CD4-positive, CD25-positive, alpha-beta regulatory T cell (primary cell): ENCODE measurements at regions not wholly inside any gene's neighbourhood (a gene's known extent, or its start where the extent isn't known, plus 50 kb on each side); places are given as distances from the start of the nearest gene placed in this dataset.

ENCODE experiments used
- ATAC-seq, 2 donors: fragments of 150-1000 bp; cut with Tn5 transposase; one replicate each; pipeline ENCODE4 v1.10.0; 2021; ENCODE audit warnings: low read depth in 2 of 2, moderate number of reproducible peaks in 2 of 2, moderate library complexity in 1 of 2
- DNase-seq, 3 donors: peaks; one replicate each; pipeline versions ENCODE4 v3.0.0 to v3.0.0-alpha.2; 2012 to 2022; ENCODE audit warnings: mixed read lengths in 1 of 3
- H3K27ac ChIP-seq: one replicate; pipeline ENCODE4 v1.7.0; 2013; ENCODE audit warnings: mild to moderate bottlenecking, low read length; ENCODE audit not compliant: insufficient read depth, poor library complexity, severe bottlenecking
- H3K27me3 ChIP-seq: one replicate; pipeline ENCODE4 v1.7.0; 2013; ENCODE audit warnings: low read length; ENCODE audit not compliant: control insufficient read depth, insufficient read depth
- H3K36me3 ChIP-seq: one replicate; pipeline ENCODE4 v1.7.0; 2013; ENCODE audit warnings: mild to moderate bottlenecking, low read length, moderate library complexity; ENCODE audit not compliant: control insufficient read depth, insufficient read depth
- H3K4me1 ChIP-seq: 2 replicates; pipeline ENCODE4 v1.7.0; 2013; ENCODE audit warnings: mild to moderate bottlenecking, low read length; ENCODE audit not compliant: insufficient read depth, control insufficient read depth, poor library complexity, severe bottlenecking
- H3K4me3 ChIP-seq: one replicate; pipeline ENCODE4 v1.7.0; 2013; ENCODE audit warnings: low read depth, mild to moderate bottlenecking, low read length, moderate library complexity
- H3K9me3 ChIP-seq, 2 experiments: 1 replicate in 1 of 2; 2 replicates in 1 of 2; pipeline ENCODE4 v1.7.0; 2013; ENCODE audit warnings: low read length in 2 of 2, mild to moderate bottlenecking in 1 of 2, moderate library complexity in 1 of 2; ENCODE audit not compliant: control insufficient read depth in 2 of 2
- H3K27ac Mint-ChIP-seq, 3 donors: one replicate each; pipeline ENCODE4 v1.8.0; 2020 to 2022; ENCODE audit warnings: mild to moderate bottlenecking in 3 of 3, mixed read lengths in 3 of 3, moderate library complexity in 2 of 3
- H3K27me3 Mint-ChIP-seq: one replicate; pipeline ENCODE4 v1.8.0; 2022; ENCODE audit warnings: mild to moderate bottlenecking, mixed read lengths
- H3K36me3 Mint-ChIP-seq: one replicate; pipeline ENCODE4 v1.8.0; 2020; ENCODE audit warnings: mixed read lengths
- H3K4me1 Mint-ChIP-seq, 4 donors: one replicate each; pipeline ENCODE4 v1.8.0; 2020 to 2022; ENCODE audit warnings: mixed read lengths in 4 of 4, mild to moderate bottlenecking in 1 of 4
- H3K4me3 Mint-ChIP-seq, 4 donors: one replicate each; pipeline ENCODE4 v1.8.0; 2020 to 2022; ENCODE audit warnings: mild to moderate bottlenecking in 4 of 4, mixed read lengths in 4 of 4, moderate library complexity in 3 of 4
- H3K9me3 Mint-ChIP-seq, 7 donors: one replicate each; pipeline ENCODE4 v1.8.0; 2020 to 2022; ENCODE audit warnings: mixed read lengths in 7 of 7, mild to moderate bottlenecking in 3 of 7, moderate library complexity in 2 of 7

- Histone ChIP-seq H3K4me1 (no peaks in the 10 kb centered on the region), H3K4me3 (no peak overlapping the region), H3K27me3 (no peaks in the 10 kb centered on the region), H3K27ac (no peak overlapping the region), H3K36me3 (no peaks in the 10 kb centered on the region), H3K9me3 (no peaks in the 10 kb centered on the region)
- no peaks in the 10 kb centered on the region for H3K36me3 Mint-ChIP-seq
- H3K9me3 Mint-ChIP-seq: peaks cover 0 to 5% (median 0%) of the 10 kb centered on the region in 7 donors
- H3K27me3 Mint-ChIP-seq: peaks cover 7% of the 10 kb centered on the region
- ATAC-seq (no peak), DNase-seq (no peak)
- H3K4me1 Mint-ChIP-seq: no peaks in the 10 kb centered on the region
- H3K27ac Mint-ChIP-seq: no peak overlapping the region
- no peak overlapping the region for H3K4me3 Mint-ChIP-seq
Measured at GRCh38 chr12:41719214-41719613, 425.5 kb downstream of the GXYLT1 start.

- H3K27me3 ChIP-seq: no peaks in the 10 kb centered on the region
- no peaks in the 10 kb centered on the region for H3K36me3 Mint-ChIP-seq
- H3K9me3 ChIP-seq: no peaks in the 10 kb centered on the region
- no peaks in the 10 kb centered on the region for H3K4me1 Mint-ChIP-seq
- peaks cover 0 to 4% (median 0%) of the 10 kb centered on the region in 7 donors for H3K9me3 Mint-ChIP-seq
- no peaks in the 10 kb centered on the region for H3K36me3 ChIP-seq
- H3K27ac Mint-ChIP-seq: no peak overlapping the region
- H3K4me3 ChIP-seq: no peak overlapping the region
- no peak overlapping the region for H3K4me3 Mint-ChIP-seq
- DNase-seq: no peak
- no peaks in the 10 kb centered on the region for H3K4me1 ChIP-seq
- peaks cover 7% of the 10 kb centered on the region for H3K27me3 Mint-ChIP-seq
- H3K27ac ChIP-seq: no peak overlapping the region
- no peak for ATAC-seq
Measured at GRCh38 chr12:41715256-41715655, 429.4 kb downstream of the GXYLT1 start.

GRCh38 chr12:41709463-41710285, 435.0 kb downstream of the GXYLT1 start:
- Mint-ChIP-seq H3K4me3 (no peak overlapping the region), H3K36me3 (no peaks in the 10 kb centered on the region), H3K4me1 (no peaks in the 10 kb centered on the region), H3K27ac (no peak overlapping the region), H3K9me3 (peaks cover 0 to 3% (median 0%) of the 10 kb centered on the region in 7 donors), H3K27me3 (peaks cover 3% of the 10 kb centered on the region)
- no peaks in the 10 kb centered on the region for H3K36me3 ChIP-seq
- no peak overlapping the region for H3K4me3 ChIP-seq
- no peak overlapping the region for H3K27ac ChIP-seq
- H3K4me1 ChIP-seq: no peaks in the 10 kb centered on the region
- ATAC-seq (no peak), DNase-seq (no peak)
- H3K27me3 ChIP-seq: no peaks in the 10 kb centered on the region
- H3K9me3 ChIP-seq: no peaks in the 10 kb centered on the region

DNA sequence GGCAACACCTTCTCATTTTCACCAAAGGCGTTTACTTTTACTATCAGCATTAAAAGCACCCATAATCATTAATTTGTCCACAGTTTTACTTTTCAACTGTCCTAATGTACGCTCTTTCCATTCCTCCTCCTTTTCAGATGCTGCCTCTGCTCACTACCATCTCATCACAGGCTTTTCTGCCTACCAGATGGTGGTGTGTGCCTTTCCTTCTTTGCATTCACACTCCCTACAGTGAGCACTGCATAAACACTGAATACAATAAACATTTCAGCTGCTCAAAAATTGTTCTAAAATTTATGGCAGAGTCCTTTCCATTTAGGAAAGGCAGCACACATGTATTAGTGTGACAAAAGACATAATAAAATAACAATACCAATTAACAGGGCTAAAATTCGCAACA, 435.7 kb downstream of the GXYLT1 start:
- H3K27me3 ChIP-seq: no peaks in the 10 kb centered on the region
- H3K4me3 ChIP-seq: no peak overlapping the region
- no peak for DNase-seq
- Mint-ChIP-seq H3K27ac (no peak overlapping the region), H3K27me3 (peaks cover 4% of the 10 kb centered on the region), H3K4me1 (no peaks in the 10 kb centered on the region), H3K36me3 (no peaks in the 10 kb centered on the region), H3K4me3 (no peak overlapping the region), H3K9me3 (peaks cover 0 to 3% (median 0%) of the 10 kb centered on the region in 7 donors)
- H3K27ac ChIP-seq: no peak overlapping the region
- H3K9me3 ChIP-seq: no peaks in the 10 kb centered on the region
- H3K36me3 ChIP-seq: no peaks in the 10 kb centered on the region
- no peak for ATAC-seq
- no peaks in the 10 kb centered on the region for H3K4me1 ChIP-seq

DNA sequence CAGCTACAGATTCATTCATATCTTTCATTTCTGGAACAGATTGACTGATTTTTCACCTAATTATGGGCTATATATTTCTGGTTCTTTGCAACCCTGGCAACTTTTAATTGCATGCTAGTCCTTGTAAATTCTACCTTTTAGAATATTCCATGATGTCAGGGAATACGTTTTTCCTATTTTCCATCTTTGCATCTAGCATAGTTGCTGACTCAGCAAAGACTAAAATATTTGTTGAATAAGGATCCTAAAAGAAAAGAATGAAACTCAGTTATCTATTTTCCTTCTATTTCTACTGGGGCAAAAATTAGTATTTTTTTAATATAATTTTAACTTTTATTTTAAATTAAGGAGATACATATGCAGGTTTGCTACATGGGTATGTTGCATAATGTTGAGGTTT, 438.3 kb downstream of the GXYLT1 start:
- ATAC-seq: no peak
- no peak overlapping the region for H3K27ac Mint-ChIP-seq

DNA sequence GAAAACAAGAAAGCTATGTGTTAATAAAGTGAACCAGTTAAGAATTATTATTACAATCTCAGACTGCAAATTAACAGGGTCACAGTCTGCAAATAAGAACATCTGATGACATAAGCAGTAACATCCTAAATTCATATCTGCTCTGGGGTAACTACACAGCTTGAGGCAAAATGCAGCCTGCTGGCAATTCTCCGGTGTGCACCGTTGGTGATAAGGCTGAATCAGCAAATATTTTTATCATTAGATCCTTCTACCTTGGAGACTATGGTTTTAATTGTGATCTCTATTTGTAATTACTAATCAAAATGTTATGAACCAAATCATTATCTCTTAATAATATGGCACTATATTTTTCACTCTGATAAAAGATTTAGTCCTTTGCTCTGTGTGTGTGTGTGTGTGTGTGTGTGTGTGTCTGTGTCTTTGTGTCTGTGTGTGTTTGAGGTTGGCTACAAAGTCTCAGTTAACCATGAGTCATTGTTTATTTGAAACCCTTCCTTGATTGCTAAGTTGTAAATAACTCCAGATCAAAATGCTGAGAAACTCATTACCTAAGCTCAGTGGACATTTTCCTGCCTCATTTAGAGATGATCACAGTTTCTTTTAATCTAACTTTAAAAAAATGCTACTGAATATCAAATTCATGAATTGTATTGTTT, 442.6 kb downstream of the GXYLT1 start:
- Histone ChIP-seq H3K27me3 (no peaks in the 10 kb centered on the region), H3K9me3 (no peaks in the 10 kb centered on the region), H3K36me3 (no peaks in the 10 kb centered on the region), H3K4me3 (no peak overlapping the region), H3K4me1 (no peaks in the 10 kb centered on the region), H3K27ac (no peak overlapping the region)
- ATAC-seq (no peak), DNase-seq (no peak)
- H3K4me3 Mint-ChIP-seq: no peak overlapping the region
- no peaks in the 10 kb centered on the region for H3K4me1 Mint-ChIP-seq
- no peak overlapping the region for H3K27ac Mint-ChIP-seq
- H3K36me3 Mint-ChIP-seq: no peaks in the 10 kb centered on the region
- H3K9me3 Mint-ChIP-seq: peaks cover 0 to 3% (median 0%) of the 10 kb centered on the region in 7 donors
- peaks cover 4% of the 10 kb centered on the region for H3K27me3 Mint-ChIP-seq

More for the DNA sequence above, 438.3 kb downstream of the GXYLT1 start:
- Histone ChIP-seq H3K27me3 (no peaks in the 10 kb centered on the region), H3K36me3 (no peaks in the 10 kb centered on the region), H3K4me3 (no peak overlapping the region), H3K4me1 (no peaks in the 10 kb centered on the region), H3K27ac (no peak overlapping the region), H3K9me3 (no peaks in the 10 kb centered on the region)
- Mint-ChIP-seq H3K27me3 (peaks cover 4% of the 10 kb centered on the region), H3K4me1 (no peaks in the 10 kb centered on the region), H3K36me3 (no peaks in the 10 kb centered on the region), H3K9me3 (peaks cover 0 to 3% (median 0%) of the 10 kb centered on the region in 7 donors), H3K4me3 (no peak overlapping the region)
- DNase-seq: no peak

GRCh38 chr12:41700940-41701339, 443.7 kb downstream of the GXYLT1 start:
- Mint-ChIP-seq H3K27ac (no peak overlapping the region), H3K4me3 (no peak overlapping the region), H3K27me3 (peaks cover 4% of the 10 kb centered on the region), H3K4me1 (no peaks in the 10 kb centered on the region), H3K9me3 (peaks cover 0 to 2% (median 0%) of the 10 kb centered on the region in 7 donors), H3K36me3 (no peaks in the 10 kb centered on the region)
- Histone ChIP-seq H3K36me3 (no peaks in the 10 kb centered on the region), H3K27me3 (no peaks in the 10 kb centered on the region), H3K4me3 (no peak overlapping the region), H3K9me3 (no peaks in the 10 kb centered on the region), H3K4me1 (no peaks in the 10 kb centered on the region), H3K27ac (no peak overlapping the region)
- DNase-seq: no peak
- ATAC-seq: no peak

GRCh38 chr12:41699658-41700057, 445.0 kb downstream of the GXYLT1 start:
- H3K27ac ChIP-seq: no peak overlapping the region
- Mint-ChIP-seq H3K9me3 (peaks cover 0 to 2% (median 0%) of the 10 kb centered on the region in 7 donors), H3K36me3 (no peaks in the 10 kb centered on the region), H3K4me1 (no peaks in the 10 kb centered on the region), H3K27me3 (peaks cover under 1% of the 10 kb centered on the region), H3K4me3 (no peak overlapping the region), H3K27ac (no peak overlapping the region)
- H3K36me3 ChIP-seq: no peaks in the 10 kb centered on the region
- no peaks in the 10 kb centered on the region for H3K27me3 ChIP-seq
- DNase-seq (no peak), ATAC-seq (no peak)
- H3K9me3 ChIP-seq: no peaks in the 10 kb centered on the region
- no peaks in the 10 kb centered on the region for H3K4me1 ChIP-seq
- H3K4me3 ChIP-seq: no peak overlapping the region
